HepG2 (cell line): ENCODE measurements at regions not wholly inside any gene's neighbourhood (a gene's known extent, or its start where the extent isn't known, plus 50 kb on each side); places are given as distances from the start of the nearest gene placed in this dataset.

ENCODE experiments used
- ATAC-seq: fragments of 200-7000 bp; cut with Tn5 transposase; 3 replicates; pipeline ENCODE4 v1.9.1; 2020; ENCODE audit warnings: mild to moderate bottlenecking, moderate library complexity
- BruUV-seq: library from RNA; stranded (reverse); fragments of 400-500 nt; replicated peaks from 2 replicates; lab custom pipeline; 2021; lab: Mats Ljungman, UMichigan
- CTCF ChIA-PET: fragments of 300-600 bp; formaldehyde crosslinking; extraction: SDS; loops from one replicate; lab custom pipeline; 2021; ENCODE audit warnings: low total read pairs, inconsistent platforms, low intra/inter-chr PET ratio; lab: Yijun Ruan, JAX
- POLR2A ChIA-PET: fragments of 350-600 bp; sonication (Branson Sonifier 250); formaldehyde crosslinking; loops from one replicate; lab custom pipeline; 2020; ENCODE audit warnings: antibody characterized with exemption, inconsistent platforms; lab: Yijun Ruan, JAX
- DNase-seq: peaks from one replicate; pipeline ENCODE4 v3.0.0-alpha.2; 2015; ENCODE audit warnings: low spot score
- FAIRE-seq: peaks from 3 replicates; lab custom pipeline; 2011; peaks lifted over from hg19 to GRCh38; lab: Jason Lieb, UNC
- H2AFZ ChIP-seq: one replicate; pipeline ENCODE4 v1.6.1; 2011; ENCODE audit warnings: low read length, inconsistent platforms
- H3K27ac ChIP-seq: fragments of 300-600 bp; 3 replicates; pipeline ENCODE4 v1.8.0; 2011; ENCODE audit warnings: mixed run types, mild to moderate bottlenecking, mixed read lengths, low read length, inconsistent platforms; ENCODE audit not compliant: insufficient read depth; ENCODE audit errors: extremely low read length
- H3K27me3 ChIP-seq, 2 experiments: fragments of 200-600 bp in 1 of 2; 2 replicates in 1 of 2; 3 replicates in 1 of 2; pipeline versions ENCODE4 v1.6.0 to v1.8.0; 2011; ENCODE audit warnings: low read length in 2 of 2, mild to moderate bottlenecking in 2 of 2, moderate library complexity in 2 of 2, inconsistent platforms in 1 of 2; ENCODE audit not compliant: insufficient read depth in 2 of 2, control insufficient read depth in 1 of 2
- H3K36me3 ChIP-seq, 2 experiments: fragments of 200-600 bp in 1 of 2; replicated peaks in 1 of 2; 2 replicates in 1 of 2; 3 replicates in 1 of 2; pipeline versions ENCODE4 v1.5.1 to v1.8.0; 2011; ENCODE audit warnings: low read length in 2 of 2, inconsistent platforms in 1 of 2; ENCODE audit not compliant: insufficient read depth in 2 of 2, control insufficient read depth in 1 of 2
- H3K4me1 ChIP-seq: 2 replicates; pipeline ENCODE4 v1.5.1; 2012; ENCODE audit warnings: low read length, inconsistent platforms; ENCODE audit not compliant: insufficient read depth
- H3K4me2 ChIP-seq: 2 replicates; pipeline ENCODE4 v1.6.0; 2011; ENCODE audit warnings: low read depth, low read length, inconsistent platforms
- H3K4me3 ChIP-seq, 3 experiments: fragments of 200-600 bp in 1 of 3; sonication (generic), shearing (Covaris generic) in 1 of 3; replicated peaks in 1 of 3; 2 replicates each; pipeline ENCODE4 v1.5.1; 2011 to 2016; ENCODE audit warnings: low read length in 3 of 3, inconsistent platforms in 2 of 3, low read depth in 2 of 3, mild to moderate bottlenecking in 2 of 3, control low read depth in 1 of 3, mixed read lengths in 1 of 3; ENCODE audit not compliant: insufficient read depth in 1 of 3
- H3K79me2 ChIP-seq: one replicate; pipeline ENCODE4 v1.6.1; 2011; ENCODE audit warnings: low read length, inconsistent platforms; ENCODE audit not compliant: insufficient read depth
- H3K9ac ChIP-seq: 2 replicates; pipeline ENCODE4 v1.6.0; 2011; ENCODE audit warnings: mild to moderate bottlenecking, low read depth, low read length, inconsistent platforms; ENCODE audit not compliant: insufficient read depth
- H3K9me3 ChIP-seq: 2 replicates; pipeline ENCODE4 v1.5.1; 2012; ENCODE audit warnings: mild to moderate bottlenecking, low read length
- H4K20me1 ChIP-seq: 2 replicates; pipeline ENCODE4 v1.6.0; 2011; ENCODE audit warnings: inconsistent platforms, mild to moderate bottlenecking, low read length, moderate library complexity; ENCODE audit not compliant: insufficient read depth
- AHR ChIP-seq: IDR thresholded peaks from 2 replicates; pipeline ENCODE4 v1.6.1; 2018; ENCODE audit warnings: missing genetic modification reagents, missing compliant biosample characterization
- DPF2 ChIP-seq: sonication (generic); formaldehyde crosslinking; IDR thresholded peaks from 2 replicates; pipeline ENCODE4 v1.4.0; 2020; ENCODE audit warnings: mild to moderate bottlenecking, low read depth, missing genetic modification reagents, borderline replicate concordance
- KMT2A ChIP-seq: sonication (generic); formaldehyde crosslinking; IDR thresholded peaks from 2 replicates; pipeline ENCODE4 v1.4.0; 2020; ENCODE audit warnings: missing genetic modification reagents
- MBD4 ChIP-seq: IDR thresholded peaks from 2 replicates; pipeline ENCODE4 v1.6.1; 2012; ENCODE audit warnings: low read length, inconsistent platforms, borderline replicate concordance
- ZNF224 ChIP-seq: sonication (generic); formaldehyde crosslinking; IDR thresholded peaks from 2 replicates; pipeline ENCODE4 v1.5.0; 2020; ENCODE audit warnings: mild to moderate bottlenecking, missing genetic modification reagents
- WGBS: methylation state at CpG from one replicate; pipeline ENCODE4 v1.1.6; 2017; ENCODE audit warnings: low lambda C conversion rate; 5-methylcytosine and 5-hydroxymethylcytosine counted together
- in situ Hi-C: cut with HindIII; loops from 2 replicates; pipeline ENCODE4 v1.10.0; 2017; ENCODE audit warnings: low pct_unique_long_range_greater_than_20kb; ENCODE audit not compliant: extremely low pct_ligation_motif_present
- intact Hi-C: fragments of 100-400 bp; cut with micrococcal nuclease; formaldehyde crosslinking; loops from one replicate; pipeline ENCODE4 v1.10.0; 2022; ENCODE audit not compliant: unreplicated experiment
- TF ChIP-seq, protein P1 (sequence below): sonication (generic); formaldehyde crosslinking; IDR thresholded peaks from 2 replicates; pipeline ENCODE4 v1.5.1; 2020; ENCODE audit warnings: mild to moderate bottlenecking, missing genetic modification reagents, moderate library complexity
- TF ChIP-seq, protein P2 (sequence below): IDR thresholded peaks from 2 replicates; pipeline ENCODE4 v1.6.1; 2016

DNA sequence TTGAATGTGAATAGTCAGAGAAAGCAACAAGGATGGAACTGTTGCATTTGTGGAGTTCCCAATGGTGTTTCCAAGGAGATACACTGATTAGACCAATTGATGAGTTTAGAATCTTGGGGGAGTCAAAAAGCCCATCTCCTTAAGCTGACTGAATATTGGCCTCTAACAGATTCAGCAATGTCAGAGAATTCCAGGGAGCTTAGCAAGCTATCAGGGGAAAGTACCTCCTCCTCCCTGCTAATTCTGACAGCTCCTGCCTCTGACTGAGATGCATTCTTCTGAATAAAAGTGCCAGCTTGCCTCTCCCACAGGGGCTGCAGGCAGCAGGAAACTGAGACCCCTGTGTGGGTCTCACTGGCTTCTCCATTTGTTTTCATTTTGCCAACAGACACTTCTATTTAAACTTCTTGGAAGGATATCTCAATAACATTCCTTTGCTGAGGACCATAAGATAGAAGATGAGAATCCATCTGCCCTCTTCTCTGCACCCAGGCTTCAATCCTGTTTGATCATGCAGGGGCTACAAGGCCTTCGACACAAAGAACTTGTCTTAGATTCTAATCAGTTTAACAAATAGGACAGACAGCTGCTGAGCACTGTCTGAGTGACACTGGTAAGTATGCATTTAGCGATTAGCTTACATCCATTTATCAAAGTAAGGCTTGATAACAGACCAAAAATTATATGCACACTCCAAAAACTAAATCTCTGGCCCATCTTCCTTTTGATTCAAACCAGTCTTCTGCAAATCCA lies 1080.8 kb downstream of the TUSC7 start:
- no peak for DNase-seq
- in situ Hi-C loops = no loop called here
- Histone ChIP-seq H3K27me3 (no peaks in the 10 kb centered on the region), H3K9ac (no peak overlapping the region), H3K79me2 (no peaks in the 10 kb centered on the region)
- CTCF ChIA-PET = no interaction called here
- TF ChIP-seq AHR = no peak
- no peak for TF ChIP-seq MBD4
- no peak for TF ChIP-seq KMT2A (CRISPR knock-in tag)
- TF ChIP-seq, protein P1, sequence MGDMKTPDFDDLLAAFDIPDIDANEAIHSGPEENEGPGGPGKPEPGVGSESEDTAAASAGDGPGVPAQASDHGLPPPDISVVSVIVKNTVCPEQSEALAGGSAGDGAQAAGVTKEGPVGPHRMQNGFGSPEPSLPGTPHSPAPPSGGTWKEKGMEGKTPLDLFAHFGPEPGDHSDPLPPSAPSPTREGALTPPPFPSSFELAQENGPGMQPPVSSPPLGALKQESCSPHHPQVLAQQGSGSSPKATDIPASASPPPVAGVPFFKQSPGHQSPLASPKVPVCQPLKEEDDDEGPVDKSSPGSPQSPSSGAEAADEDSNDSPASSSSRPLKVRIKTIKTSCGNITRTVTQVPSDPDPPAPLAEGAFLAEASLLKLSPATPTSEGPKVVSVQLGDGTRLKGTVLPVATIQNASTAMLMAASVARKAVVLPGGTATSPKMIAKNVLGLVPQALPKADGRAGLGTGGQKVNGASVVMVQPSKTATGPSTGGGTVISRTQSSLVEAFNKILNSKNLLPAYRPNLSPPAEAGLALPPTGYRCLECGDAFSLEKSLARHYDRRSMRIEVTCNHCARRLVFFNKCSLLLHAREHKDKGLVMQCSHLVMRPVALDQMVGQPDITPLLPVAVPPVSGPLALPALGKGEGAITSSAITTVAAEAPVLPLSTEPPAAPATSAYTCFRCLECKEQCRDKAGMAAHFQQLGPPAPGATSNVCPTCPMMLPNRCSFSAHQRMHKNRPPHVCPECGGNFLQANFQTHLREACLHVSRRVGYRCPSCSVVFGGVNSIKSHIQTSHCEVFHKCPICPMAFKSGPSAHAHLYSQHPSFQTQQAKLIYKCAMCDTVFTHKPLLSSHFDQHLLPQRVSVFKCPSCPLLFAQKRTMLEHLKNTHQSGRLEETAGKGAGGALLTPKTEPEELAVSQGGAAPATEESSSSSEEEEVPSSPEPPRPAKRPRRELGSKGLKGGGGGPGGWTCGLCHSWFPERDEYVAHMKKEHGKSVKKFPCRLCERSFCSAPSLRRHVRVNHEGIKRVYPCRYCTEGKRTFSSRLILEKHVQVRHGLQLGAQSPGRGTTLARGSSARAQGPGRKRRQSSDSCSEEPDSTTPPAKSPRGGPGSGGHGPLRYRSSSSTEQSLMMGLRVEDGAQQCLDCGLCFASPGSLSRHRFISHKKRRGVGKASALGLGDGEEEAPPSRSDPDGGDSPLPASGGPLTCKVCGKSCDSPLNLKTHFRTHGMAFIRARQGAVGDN (CRISPR knock-in tag) = no peak
- TF ChIP-seq ZNF224 = no peak
- TF ChIP-seq, protein P2, sequence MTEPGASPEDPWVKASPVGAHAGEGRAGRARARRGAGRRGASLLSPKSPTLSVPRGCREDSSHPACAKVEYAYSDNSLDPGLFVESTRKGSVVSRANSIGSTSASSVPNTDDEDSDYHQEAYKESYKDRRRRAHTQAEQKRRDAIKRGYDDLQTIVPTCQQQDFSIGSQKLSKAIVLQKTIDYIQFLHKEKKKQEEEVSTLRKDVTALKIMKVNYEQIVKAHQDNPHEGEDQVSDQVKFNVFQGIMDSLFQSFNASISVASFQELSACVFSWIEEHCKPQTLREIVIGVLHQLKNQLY (CRISPR knock-in tag) = no peak
- TF ChIP-seq DPF2 (CRISPR knock-in tag) = no peak
- TF ChIP-seq, all 625 proteins: peak for 0
- Histone ChIP-seq H2AFZ (no peak overlapping the region), H3K9me3 (no peaks in the 10 kb centered on the region), H3K4me3 (no peak overlapping the region), H4K20me1 (no peaks in the 10 kb centered on the region), H3K27ac (no peak overlapping the region), H3K4me1 (no peaks in the 10 kb centered on the region), H3K36me3 (no peaks in the 10 kb centered on the region), H3K4me2 (no peak overlapping the region)
- WGBS = 0% methylated on average over 2 of the region's 2 CpGs
- FAIRE-seq (no peak), ATAC-seq (no peak)
- intact Hi-C loops = no loop called here
- BruUV-seq = no TSS peak
- POLR2A ChIA-PET = no interaction called here
